GM12891 (cell line): ENCODE measurements at regions not wholly inside any gene's neighbourhood (a gene's known extent, or its start where the extent isn't known, plus 50 kb on each side); places are given as distances from the start of the nearest gene placed in this dataset.

Experiments used
- PAX5 ChIP-seq: IDR thresholded peaks from 2 replicates; pipeline ENCODE4 v1.6.1; 2011; ENCODE audit warnings: low read length, moderate library complexity, mild to moderate bottlenecking; ENCODE audit not compliant: insufficient read depth, severe bottlenecking
- POLR2A ChIP-seq: IDR thresholded peaks from 2 replicates; pipeline ENCODE4 v1.6.1; 2011; ENCODE audit warnings: low read depth, low read length, control low read depth
- POLR2AphosphoS5 ChIP-seq: IDR thresholded peaks from 2 replicates; pipeline ENCODE4 v1.6.1; 2011; ENCODE audit warnings: low read depth, low read length, control low read depth
- SPI1 ChIP-seq: IDR thresholded peaks from 2 replicates; pipeline ENCODE4 v1.6.1; 2011; ENCODE audit warnings: low read depth, low read length, control low read depth
- TAF1 ChIP-seq: IDR thresholded peaks from 2 replicates; pipeline ENCODE4 v1.6.1; 2011; ENCODE audit warnings: low read depth, low read length, control low read depth

GRCh38 chr3:14346642-14347041, 55.8 kb upstream of the SLC6A6 start:
- TF ChIP-seq POLR2A = no peak
- no peak for TF ChIP-seq POLR2AphosphoS5
- no peak for TF ChIP-seq TAF1
- no peak for TF ChIP-seq SPI1
- TF ChIP-seq PAX5 = no peak
